ENCODE measurements at regions not wholly inside any gene's neighbourhood (a gene's known extent, or its start where the extent isn't known, plus 50 kb on each side); places are given as distances from the start of the nearest gene placed in this dataset.
"Not testable (repeated sequence)": the region's sequence is repeated elsewhere in the genome, so short reads cannot be mapped to it uniquely, and the experiment has no call there.

DNA sequence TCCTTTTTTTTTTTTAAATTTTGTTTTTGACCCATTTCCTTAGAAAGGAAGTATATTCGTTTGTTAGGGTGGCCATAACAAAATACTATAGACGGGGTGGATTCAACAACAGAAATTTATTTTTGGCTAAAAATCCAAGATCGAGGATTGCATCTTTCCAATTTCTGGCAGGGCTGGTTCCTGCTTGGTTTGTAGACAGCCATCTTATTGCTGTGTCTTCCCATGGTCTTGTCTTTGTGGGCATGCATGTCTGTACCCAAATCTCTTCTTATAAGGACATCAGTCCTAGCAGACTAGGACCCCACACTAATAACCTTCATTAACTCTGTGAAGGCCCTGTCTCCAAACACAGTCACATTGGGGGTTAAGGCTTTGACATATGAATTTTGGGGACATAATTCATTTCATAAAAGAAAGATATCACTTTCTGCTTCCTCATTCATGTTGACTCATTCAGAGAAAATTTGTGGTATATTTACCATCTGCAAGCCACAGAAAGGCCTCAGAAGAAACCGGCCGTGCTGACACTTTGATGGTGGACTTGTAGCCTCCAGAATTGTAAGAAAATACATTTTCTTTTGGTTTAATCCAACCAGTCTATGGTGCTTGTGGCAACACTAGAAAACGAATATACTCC, 262.1 kb downstream of the LPIN1 start:
- no peak for DNase-seq (ENCODE audit: low spot score in 2 of 2)
- H3K9me3 Mint-ChIP-seq, result no peaks in the 10 kb centered on the region

DNA sequence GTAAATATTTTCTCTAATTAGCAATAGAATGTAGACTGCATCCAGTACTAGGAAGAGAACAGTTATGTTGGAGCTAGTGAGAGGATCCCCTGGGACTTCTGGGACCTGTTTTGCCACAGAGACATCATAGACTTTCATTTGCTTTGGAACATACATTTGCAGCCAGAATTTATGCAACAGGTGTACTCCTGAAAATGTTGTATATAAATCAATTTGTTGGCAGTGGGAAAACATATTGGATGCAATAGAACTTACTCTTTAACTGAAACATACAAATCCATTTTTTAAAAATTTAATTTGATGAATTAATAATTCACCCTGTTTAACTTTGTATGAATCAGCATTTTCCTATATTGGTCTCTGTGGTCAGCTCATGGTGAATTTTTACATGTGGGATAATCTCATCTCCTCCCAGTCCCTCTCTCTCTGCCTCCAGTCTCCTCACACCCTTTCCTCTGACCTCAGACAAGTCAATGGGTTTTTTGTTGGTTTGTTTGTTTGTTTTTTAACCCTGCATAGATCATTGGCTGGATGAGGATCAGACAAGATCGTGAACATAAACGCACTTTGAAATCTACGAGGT, 263.0 kb downstream of the LPIN1 start:
- no peak for ATAC-seq
- H3K27ac Mint-ChIP-seq, result no peak overlapping the region

More for the DNA sequence above, 262.1 kb downstream of the LPIN1 start:
- Mint-ChIP-seq H3K27ac (no peak overlapping the region), H3K4me1 (peaks cover 17% of the 10 kb centered on the region), H3K4me3 (no peak overlapping the region), H3K36me3 (no peaks in the 10 kb centered on the region)
- ATAC-seq, result no peak

DNA sequence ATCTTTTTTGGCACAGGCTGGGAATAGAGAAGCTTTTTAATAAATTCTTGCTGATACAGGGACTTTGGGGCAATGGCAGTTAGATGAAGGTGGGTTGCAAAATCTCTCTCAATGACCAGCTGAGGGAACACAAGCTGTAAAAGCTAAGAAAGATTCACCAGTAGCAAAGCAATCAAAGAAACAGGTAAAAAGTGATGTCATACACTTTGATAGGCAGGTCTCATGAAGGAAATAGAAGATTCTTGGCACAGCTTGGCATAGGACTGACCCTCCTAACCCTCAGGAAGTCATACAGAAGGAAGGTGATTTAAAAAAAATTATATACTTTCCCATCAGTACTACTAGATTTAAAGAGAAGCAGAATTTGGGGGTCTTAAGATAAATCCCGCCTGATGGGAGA, 263.6 kb downstream of the LPIN1 start:
- Mint-ChIP-seq H3K4me3 (no peak overlapping the region), H3K4me1 (peaks cover 17% of the 10 kb centered on the region), H3K9me3 (no peaks in the 10 kb centered on the region), H3K36me3 (no peaks in the 10 kb centered on the region), H3K27ac (no peak overlapping the region)
- no peak for DNase-seq (ENCODE audit: low spot score in 2 of 2)
- ATAC-seq, result no peak

More for the DNA sequence above, 263.0 kb downstream of the LPIN1 start:
- Mint-ChIP-seq H3K9me3 (no peaks in the 10 kb centered on the region), H3K4me1 (peaks cover 17% of the 10 kb centered on the region), H3K4me3 (no peak overlapping the region), H3K36me3 (no peaks in the 10 kb centered on the region)
- DNase-seq (ENCODE audit: low spot score in 2 of 2), result no peak

DNA sequence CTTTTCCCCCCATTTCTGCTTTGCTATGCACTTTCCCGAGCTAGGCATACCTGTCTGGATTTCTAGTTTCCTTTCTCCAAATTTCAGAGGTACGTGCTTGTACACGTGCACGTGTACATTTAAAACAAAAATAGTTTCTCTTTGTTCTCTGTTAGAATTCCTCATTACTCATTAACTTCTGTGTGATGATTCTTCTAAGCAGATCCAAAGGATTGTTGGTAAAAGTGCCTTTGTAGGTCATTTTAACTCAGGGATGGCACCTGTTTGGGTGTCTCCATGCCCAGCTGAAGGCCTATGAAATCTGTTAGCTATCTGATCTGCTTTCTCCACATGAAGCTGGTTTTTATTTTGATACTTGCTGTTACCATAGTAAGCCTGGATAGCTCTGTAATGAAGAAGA, 264.3 kb downstream of the LPIN1 start:
- Mint-ChIP-seq H3K9me3 (no peaks in the 10 kb centered on the region), H3K4me1 (peaks cover 13% of the 10 kb centered on the region), H3K4me3 (no peak overlapping the region), H3K36me3 (no peaks in the 10 kb centered on the region), H3K27ac (no peak overlapping the region)
- DNase-seq (ENCODE audit: low spot score in 2 of 2) (no peak), ATAC-seq (no peak)

DNA sequence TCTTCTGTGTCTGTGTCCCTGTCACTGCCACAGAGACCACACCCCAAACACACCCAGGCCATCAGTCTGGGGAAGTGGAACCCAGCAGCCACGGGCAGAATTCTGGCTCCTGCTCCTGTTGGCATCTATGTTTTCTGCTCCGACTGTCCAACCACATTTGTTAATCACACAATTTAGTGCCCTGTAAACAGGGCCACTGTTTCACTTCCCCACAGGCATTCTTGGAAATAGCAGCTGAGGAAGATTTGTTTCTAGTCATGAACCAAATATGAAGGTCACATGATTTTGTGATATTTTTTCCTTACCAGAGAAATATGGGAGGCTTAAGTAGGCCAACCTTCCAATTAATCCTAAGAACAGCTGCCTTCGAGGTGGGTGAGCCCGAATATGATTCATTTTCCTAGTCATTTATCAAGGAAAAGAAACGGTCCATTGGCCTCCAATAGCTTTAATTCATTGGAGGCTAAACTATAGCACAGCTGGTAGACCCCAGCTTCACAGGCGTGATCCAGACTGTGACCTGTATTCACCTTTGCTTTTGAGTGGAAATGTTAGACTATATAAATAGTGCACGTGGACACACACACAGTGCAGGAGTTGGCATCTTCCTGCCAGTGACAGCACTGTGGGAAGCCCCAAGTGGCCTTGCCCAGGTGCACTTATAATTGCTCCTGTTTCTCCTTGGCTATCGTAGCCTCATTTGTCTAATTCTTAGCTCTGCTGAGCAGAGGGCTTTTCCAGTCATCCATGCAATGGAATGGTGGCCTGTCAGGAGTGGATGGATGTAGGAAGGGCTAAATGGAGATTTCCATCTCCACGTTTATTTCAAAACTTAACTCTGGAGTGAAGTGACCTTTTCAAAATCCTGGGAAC, 267.9 kb downstream of the LPIN1 start:
- no peak for ATAC-seq

DNA sequence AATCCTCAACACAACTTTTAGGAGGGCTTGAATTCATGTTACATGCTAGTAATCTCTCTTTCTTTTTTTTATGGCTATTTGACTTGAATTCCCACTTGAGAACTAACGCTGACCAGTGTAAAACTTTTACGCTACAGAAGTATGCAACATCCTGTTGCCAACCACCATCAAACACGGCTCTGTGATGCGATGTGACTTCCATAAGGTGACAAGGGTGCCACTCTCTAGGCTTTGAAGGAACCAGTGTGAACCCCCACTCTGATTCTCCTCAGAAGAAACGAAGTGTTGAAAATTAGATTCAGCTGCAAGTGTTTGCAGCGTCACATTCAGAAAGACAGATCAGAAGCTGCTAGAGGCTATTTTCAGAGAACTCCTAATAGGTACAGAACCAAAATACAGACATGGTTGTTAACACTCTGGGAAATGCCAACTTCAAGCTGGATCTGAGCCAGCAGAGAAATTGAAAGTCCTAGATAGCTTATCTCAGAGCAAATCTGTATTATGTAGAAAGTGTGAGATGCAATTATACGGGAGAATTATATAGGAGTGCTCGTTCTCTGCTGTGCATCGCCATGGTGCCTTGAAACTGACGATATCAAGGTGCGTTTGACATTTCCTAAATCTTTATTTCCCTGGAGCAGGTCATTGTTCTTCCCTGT, 271.2 kb downstream of the LPIN1 start:
- H3K4me1 Mint-ChIP-seq, result no peaks in the 10 kb centered on the region
- no peak overlapping the region for H3K4me3 Mint-ChIP-seq
- no peaks in the 10 kb centered on the region for H3K36me3 Mint-ChIP-seq

More for the DNA sequence above, 267.9 kb downstream of the LPIN1 start:
- H3K27ac Mint-ChIP-seq, result no peak overlapping the region
- H3K4me3 Mint-ChIP-seq, result no peak overlapping the region
- H3K9me3 Mint-ChIP-seq, result no peaks in the 10 kb centered on the region
- peaks cover 6% of the 10 kb centered on the region for H3K4me1 Mint-ChIP-seq
- no peak for DNase-seq (ENCODE audit: low spot score in 2 of 2)
- H3K36me3 Mint-ChIP-seq, result no peaks in the 10 kb centered on the region

DNA sequence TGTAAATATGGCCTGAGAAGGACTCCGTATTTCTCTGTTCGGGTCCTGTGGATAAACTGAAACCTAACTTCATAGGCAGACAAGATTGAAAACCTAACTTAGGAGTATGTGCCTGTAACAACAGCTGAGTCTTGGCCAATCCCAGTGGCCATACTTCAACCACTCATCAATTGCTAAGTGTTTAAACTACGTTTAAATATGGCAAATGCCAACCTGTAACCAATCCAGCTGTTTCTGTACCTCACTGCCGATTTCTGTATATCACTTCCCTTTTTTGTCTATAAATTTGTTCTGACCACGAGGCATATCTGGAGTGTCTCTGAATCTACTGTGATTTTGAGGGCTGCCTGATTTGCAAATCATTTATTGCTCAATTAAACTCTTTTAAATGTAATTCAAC, 272.3 kb downstream of the LPIN1 start:
- not testable (repeated sequence) for DNase-seq (ENCODE audit: low spot score in 2 of 2); H3K4me3 Mint-ChIP-seq; ATAC-seq; H3K4me1 Mint-ChIP-seq; H3K27ac Mint-ChIP-seq; H3K36me3 Mint-ChIP-seq
- H3K9me3 Mint-ChIP-seq, result peaks cover 18% of the 10 kb centered on the region

More for the DNA sequence above, 271.2 kb downstream of the LPIN1 start:
- DNase-seq (ENCODE audit: low spot score in 2 of 2) (no peak), ATAC-seq (no peak)
- Mint-ChIP-seq H3K27ac (no peak overlapping the region), H3K9me3 (peaks cover 16% of the 10 kb centered on the region)

DNA sequence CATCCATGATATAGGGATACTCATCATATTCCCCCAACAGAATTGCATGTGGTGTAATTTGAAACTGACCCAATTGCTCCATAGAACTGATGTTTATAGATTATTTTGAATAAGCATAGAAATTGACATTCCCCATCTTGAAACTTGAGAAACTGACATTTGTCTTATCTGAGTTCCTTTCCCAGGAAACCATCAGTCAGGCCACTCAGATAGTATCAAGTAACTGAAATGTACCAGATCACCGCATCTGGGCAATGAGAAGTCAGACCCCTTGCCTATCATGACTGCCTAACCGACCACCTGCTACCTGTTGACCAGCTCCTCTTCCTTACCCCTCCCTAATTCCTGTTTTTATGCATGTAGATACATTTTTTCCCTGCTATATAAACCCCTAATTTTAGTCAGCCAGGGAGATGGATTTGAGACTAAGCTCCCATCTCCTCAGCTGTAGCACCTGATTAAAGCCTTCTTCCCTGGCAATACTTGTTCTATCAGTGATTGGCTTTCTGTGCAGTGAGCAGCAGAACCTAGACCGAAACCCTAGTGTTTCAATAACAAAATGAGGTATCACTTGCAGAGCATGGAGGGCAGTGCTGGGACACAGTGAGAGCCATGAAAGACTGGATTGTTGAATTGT, 274.5 kb downstream of the LPIN1 start:
- H3K27ac Mint-ChIP-seq, result no peak overlapping the region
- peaks cover 18% of the 10 kb centered on the region for H3K9me3 Mint-ChIP-seq
- no peaks in the 10 kb centered on the region for H3K4me1 Mint-ChIP-seq
- H3K4me3 Mint-ChIP-seq, result no peak overlapping the region
- DNase-seq (ENCODE audit: low spot score in 2 of 2) (no peak), ATAC-seq (no peak)
- H3K36me3 Mint-ChIP-seq, result no peaks in the 10 kb centered on the region

DNA sequence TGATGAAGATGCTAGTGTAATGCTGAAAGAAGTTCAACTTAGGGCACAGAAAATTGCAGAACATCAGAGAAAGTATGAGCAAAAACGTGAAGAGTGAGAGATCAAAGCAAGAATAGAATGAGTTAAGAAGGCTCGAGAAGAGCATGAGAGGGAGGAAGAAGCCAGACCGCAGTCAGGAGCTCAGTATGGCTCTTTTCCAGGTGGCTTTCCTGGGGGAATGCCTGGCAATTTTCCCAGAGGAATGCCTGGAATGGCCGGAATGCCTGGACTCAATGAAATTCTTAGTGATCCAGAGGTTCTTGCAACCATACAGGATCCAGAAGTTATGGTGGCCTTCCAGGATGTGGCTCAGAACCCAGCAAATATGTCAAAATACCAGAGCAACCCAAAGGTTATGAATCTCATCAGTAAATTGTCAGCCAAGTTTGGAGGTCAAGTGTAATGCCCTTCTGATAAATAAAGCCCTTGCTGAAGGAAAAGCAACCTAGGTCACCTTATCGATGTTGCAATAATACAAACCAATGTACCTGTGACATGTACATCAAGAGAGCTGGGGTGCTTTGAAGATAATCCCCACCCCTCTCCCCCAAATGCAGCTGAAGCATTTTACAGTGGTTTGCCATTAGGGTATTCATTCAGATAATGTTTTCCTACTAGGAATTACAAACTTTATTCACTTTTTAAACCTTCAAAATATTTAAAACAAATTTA, 277.9 kb downstream of the LPIN1 start:
- H3K36me3 Mint-ChIP-seq; H3K4me1 Mint-ChIP-seq; H3K27ac Mint-ChIP-seq; DNase-seq (ENCODE audit: low spot score in 2 of 2); ATAC-seq; H3K4me3 Mint-ChIP-seq: not testable (repeated sequence)
- H3K9me3 Mint-ChIP-seq, result peaks cover 18% of the 10 kb centered on the region

DNA sequence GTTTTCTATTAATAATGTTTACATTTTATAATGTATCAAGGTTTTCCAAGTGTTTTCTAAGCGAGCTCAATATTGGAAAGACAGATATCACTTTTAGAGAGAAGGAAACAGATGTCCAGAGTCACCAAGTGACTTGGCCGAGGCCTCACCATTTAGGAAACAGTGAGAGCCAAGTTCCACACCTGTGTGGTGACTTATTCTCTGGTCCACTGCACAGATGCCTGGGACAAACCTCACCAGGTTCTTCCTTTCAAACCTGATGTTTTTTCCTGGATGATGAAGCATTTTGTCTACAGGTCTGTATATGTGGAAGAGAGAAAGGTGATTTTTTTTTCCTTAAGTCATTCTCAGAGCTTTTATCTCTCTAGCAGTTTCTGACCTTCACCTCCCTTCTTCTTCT, 280.7 kb downstream of the LPIN1 start:
- ATAC-seq, result no peak
- Mint-ChIP-seq H3K9me3 (peaks cover 3% of the 10 kb centered on the region), H3K27ac (no peak overlapping the region), H3K4me3 (no peak overlapping the region), H3K4me1 (no peaks in the 10 kb centered on the region), H3K36me3 (no peaks in the 10 kb centered on the region)
- DNase-seq (ENCODE audit: low spot score in 2 of 2), result no peak

DNA sequence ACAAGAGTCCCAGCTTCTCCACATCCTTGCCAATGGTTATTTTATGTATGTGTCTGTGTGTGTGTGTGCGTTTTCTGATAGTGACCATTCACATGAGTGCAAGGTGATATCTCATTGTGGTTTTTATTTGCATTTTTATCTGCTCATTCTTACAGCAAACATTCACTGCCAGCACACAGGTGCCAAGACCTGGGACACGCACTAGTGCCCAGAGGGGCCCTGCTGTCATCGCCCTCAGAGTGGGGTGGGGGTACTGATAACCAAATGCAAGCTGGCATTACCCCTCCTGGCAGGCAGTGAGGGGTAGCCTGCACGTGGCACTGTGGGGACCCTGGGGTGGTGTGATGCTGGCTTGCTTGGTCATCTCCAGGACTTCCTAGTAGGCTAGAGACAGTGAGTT, 285.4 kb downstream of the LPIN1 start:
- no peak overlapping the region for H3K27ac Mint-ChIP-seq
- DNase-seq (ENCODE audit: low spot score in 2 of 2) (no peak), ATAC-seq (no peak)
- no peaks in the 10 kb centered on the region for H3K9me3 Mint-ChIP-seq
- peaks cover 10% of the 10 kb centered on the region for H3K4me1 Mint-ChIP-seq
- no peaks in the 10 kb centered on the region for H3K36me3 Mint-ChIP-seq
- no peak overlapping the region for H3K4me3 Mint-ChIP-seq

DNA sequence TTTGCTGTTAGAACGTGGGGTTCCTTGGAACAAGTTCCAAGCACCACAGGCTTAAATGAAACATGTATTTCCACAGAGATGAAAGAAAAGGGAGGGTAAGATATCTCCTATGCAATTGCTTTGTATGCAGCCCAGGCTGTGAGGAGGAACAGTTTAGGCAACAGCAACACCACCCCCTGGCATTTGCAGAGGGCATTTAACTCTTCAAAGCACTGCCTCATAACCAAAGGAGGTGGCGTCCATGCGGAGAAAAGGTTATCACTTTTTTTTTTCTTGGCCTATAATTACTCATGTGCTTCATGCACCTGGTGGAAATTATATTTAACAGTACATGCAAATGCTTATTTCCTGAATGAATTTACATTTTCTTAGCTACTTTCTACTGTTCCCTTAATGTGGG, 286.0 kb downstream of the LPIN1 start:
- H3K36me3 Mint-ChIP-seq, result no peaks in the 10 kb centered on the region
- H3K27ac Mint-ChIP-seq, result no peak overlapping the region
- no peak overlapping the region for H3K4me3 Mint-ChIP-seq
- no peak for DNase-seq (ENCODE audit: low spot score in 2 of 2)
- peaks cover 15% of the 10 kb centered on the region for H3K4me1 Mint-ChIP-seq
- ATAC-seq, result no peak
- no peaks in the 10 kb centered on the region for H3K9me3 Mint-ChIP-seq

DNA sequence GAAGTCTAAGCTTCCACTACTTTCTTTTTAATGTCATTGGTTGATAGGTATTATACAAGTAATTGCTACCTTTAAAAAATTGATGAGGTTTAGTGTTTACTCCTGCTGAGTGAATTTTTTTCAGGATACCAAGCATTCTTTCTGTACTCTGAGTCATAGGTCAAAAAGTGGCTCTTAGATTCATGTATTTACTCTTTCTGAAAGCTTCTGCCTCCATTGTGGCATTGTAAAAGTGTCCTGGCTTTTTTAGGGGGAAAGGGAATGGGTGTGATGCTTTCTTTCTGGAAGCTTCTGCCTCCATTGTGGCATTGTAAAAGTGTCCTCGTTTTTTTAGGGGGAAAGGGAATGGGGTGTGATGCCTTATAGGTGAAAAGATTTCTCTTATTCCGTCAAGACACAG, 286.5 kb downstream of the LPIN1 start:
- DNase-seq (ENCODE audit: low spot score in 2 of 2) (no peak), ATAC-seq (no peak)
- Mint-ChIP-seq H3K4me1 (peaks cover 17% of the 10 kb centered on the region), H3K9me3 (no peaks in the 10 kb centered on the region), H3K27ac (no peak overlapping the region), H3K4me3 (no peak overlapping the region), H3K36me3 (no peaks in the 10 kb centered on the region)

DNA sequence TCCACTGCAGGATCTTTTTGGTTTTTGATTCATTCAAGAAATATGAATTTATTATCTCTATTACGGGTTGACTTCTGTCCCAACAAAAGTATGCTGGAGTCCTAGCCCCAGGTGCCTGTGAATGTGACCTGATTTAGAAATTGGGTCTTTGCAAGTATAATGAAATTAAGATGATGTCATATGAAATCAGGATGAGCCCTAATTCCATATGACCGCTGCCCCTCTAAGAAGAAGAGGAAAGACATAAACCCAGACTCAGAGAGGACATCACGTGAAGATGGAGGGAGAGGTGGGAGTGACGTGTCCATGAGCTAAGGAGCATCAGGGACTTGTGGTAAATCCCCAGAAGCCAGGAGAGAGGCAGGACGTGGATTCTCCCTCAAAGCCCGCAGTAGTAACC, 287.1 kb downstream of the LPIN1 start:
- no peak overlapping the region for H3K4me3 Mint-ChIP-seq
- ATAC-seq (no peak), DNase-seq (ENCODE audit: low spot score in 2 of 2) (no peak)
- no peaks in the 10 kb centered on the region for H3K36me3 Mint-ChIP-seq
- H3K4me1 Mint-ChIP-seq, result peaks cover 17% of the 10 kb centered on the region
- no peak overlapping the region for H3K27ac Mint-ChIP-seq
- H3K9me3 Mint-ChIP-seq, result no peaks in the 10 kb centered on the region

Data from stimulated activated effector memory CD8-positive, alpha-beta T cell treated with anti-CD3 and anti-CD28 coated beads, Interleukin-12 subunit alpha, Interleukin-12 subunit beta, amount 100 ng/mL, for 72 hours (primary cell).